Right lobe of liver (tissue), 6 donors: ENCODE measurements at regions not wholly inside any gene's neighbourhood (a gene's known extent, or its start where the extent isn't known, plus 50 kb on each side); places are given as distances from the start of the nearest gene placed in this dataset.

Experiments used
- ATAC-seq, 4 donors: fragments of 200-7000 bp; cut with Tn5 transposase; one replicate each; pipeline ENCODE4 v1.9.1; 2020; ENCODE audit warnings: mild to moderate bottlenecking in 4 of 4, moderate library complexity in 4 of 4
- DNase-seq, 3 donors: peaks; one replicate each; pipeline ENCODE4 v3.0.0-alpha.2; 2020
- H3K27ac ChIP-seq, 3 donors: fragments of 200-600 bp; one replicate each; pipeline ENCODE4 v1.8.0; 2022
- H3K27me3 ChIP-seq, 2 donors: fragments of 200-600 bp; one replicate each; pipeline ENCODE4 v1.8.0; 2022
- H3K36me3 ChIP-seq, 4 donors: fragments of 200-600 bp; sonication (generic) in 1 of 4; one replicate each; pipeline versions ENCODE4 v1.5.1 to v1.8.0; 2017 to 2022; ENCODE audit warnings: control low read depth in 1 of 4
- H3K4me1 ChIP-seq, 4 donors: fragments of 200-600 bp; sonication (generic) in 1 of 4; one replicate each; pipeline versions ENCODE4 v1.5.1 to v1.8.0; 2017 to 2022; ENCODE audit warnings: control low read depth in 1 of 4
- H3K4me3 ChIP-seq, 3 donors: fragments of 200-600 bp; one replicate each; pipeline ENCODE4 v1.8.0; 2022
- H3K9me3 ChIP-seq, 4 donors: fragments of 200-600 bp; sonication (generic) in 1 of 4; one replicate each; pipeline versions ENCODE4 v1.5.1 to v1.8.0; 2017 to 2022; ENCODE audit warnings: control low read depth in 1 of 4
- CTCF ChIP-seq, 4 donors: fragments of 200-600 bp in 3 of 4; fragments of 450-650 bp in 1 of 4; IDR thresholded peaks; one replicate each; pipeline versions ENCODE4 v1.5.1 to v1.8.0; 2016 to 2022; ENCODE audit warnings: antibody characterized with exemption in 4 of 4, mild to moderate bottlenecking in 2 of 4
- POLR2A ChIP-seq: fragments of 450-650 bp; IDR thresholded peaks from one replicate; pipeline ENCODE4 v1.6.1; 2017; ENCODE audit warnings: antibody characterized with exemption, mild to moderate bottlenecking
- WGBS: methylation state at CpG from one replicate; pipeline ENCODE4 v1.1.6; 2018; ENCODE audit warnings: low coverage, low lambda C conversion rate; ENCODE audit not compliant: insufficient coverage; ENCODE audit errors: missing lambda C conversion rate; 5-methylcytosine and 5-hydroxymethylcytosine counted together
- intact Hi-C, 2 donors: fragments of 100-400 bp; cut with DNase I; formaldehyde crosslinking; loops; one replicate each; pipeline versions ENCODE4 v1.11.2 to v1.14.1; 2022
- donor health status: DM: no; HTN: yes; CAD: no.
- donor health status: DM: no; HTN: no; CAD: no.
- donor health status: DM: no; HTN: no; CAD: no.
- donor health status: DM: no; HTN: yes; CAD: no.
- donor health status: DM: no; HTN: yes; CAD: no.

GRCh38 chr9:88596376-88596775 lies 61.4 kb downstream of the NXNL2 start:
- DNase-seq, result no peak
- no peak for ATAC-seq
- no peaks in the 10 kb centered on the region for H3K27me3 ChIP-seq
- TF ChIP-seq CTCF (IDR thresholded peaks at IDR 0.05), result no peak
- TF ChIP-seq POLR2A, result no peak
- H3K9me3 ChIP-seq, result no peaks in the 10 kb centered on the region
- H3K27ac ChIP-seq, result no peak overlapping the region
- H3K4me1 ChIP-seq, result no peaks in the 10 kb centered on the region
- no peaks in the 10 kb centered on the region for H3K36me3 ChIP-seq
- intact Hi-C loops, result no loop called here
- WGBS, result 31% methylated on average over 5 of the region's 5 CpGs
- H3K4me3 ChIP-seq, result no peak overlapping the region

DNA sequence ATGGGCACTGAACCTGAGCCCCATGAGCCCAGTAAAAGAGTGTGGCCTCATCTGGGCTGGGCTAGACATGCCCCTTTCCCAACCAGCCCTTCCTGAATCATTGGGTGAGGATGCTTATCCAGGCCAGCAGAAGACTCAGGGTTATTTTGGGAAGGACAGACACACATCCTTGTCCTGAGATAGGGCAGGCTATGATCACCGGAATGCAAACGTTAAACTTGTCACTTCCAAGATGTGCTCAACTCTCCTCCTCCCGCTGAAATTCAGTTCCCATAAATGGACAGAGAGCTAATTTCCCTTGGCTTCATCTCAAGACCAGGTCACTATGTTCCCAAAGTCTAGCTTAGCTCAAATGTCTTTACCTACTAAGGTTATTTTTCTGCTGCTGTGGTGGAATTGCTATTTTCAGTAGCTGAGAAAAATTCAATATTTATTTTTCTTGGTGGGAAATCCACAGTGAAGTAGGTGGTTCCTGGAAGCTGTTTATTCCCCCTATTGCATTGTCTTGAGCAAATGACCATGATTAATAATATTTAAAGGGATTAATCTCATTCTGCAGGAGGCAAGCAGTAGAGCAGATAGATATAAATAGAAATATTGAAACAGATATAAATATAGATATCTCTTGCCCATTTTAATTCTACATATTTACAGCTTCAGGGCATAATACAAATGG lies 70.0 kb downstream of the NXNL2 start:
- H3K4me1 ChIP-seq, result no peaks in the 10 kb centered on the region
- no peak for ATAC-seq
- H3K9me3 ChIP-seq, result no peaks in the 10 kb centered on the region
- no peak overlapping the region for H3K27ac ChIP-seq
- H3K27me3 ChIP-seq, result no peaks in the 10 kb centered on the region
- H3K36me3 ChIP-seq, result no peaks in the 10 kb centered on the region
- DNase-seq, result no peak
- intact Hi-C loops, result no loop called here
- no peak overlapping the region for H3K4me3 ChIP-seq
- TF ChIP-seq POLR2A (no peak), CTCF (IDR thresholded peaks at IDR 0.05) (no peak)
- WGBS, result 75% methylated on average over 3 of the region's 3 CpGs

- Histone ChIP-seq H3K27me3 (no peaks in the 10 kb centered on the region), H3K4me1 (no peaks in the 10 kb centered on the region), H3K4me3 (no peak overlapping the region), H3K9me3 (no peaks in the 10 kb centered on the region), H3K27ac (no peak overlapping the region), H3K36me3 (no peaks in the 10 kb centered on the region)
- TF ChIP-seq CTCF (IDR thresholded peaks at IDR 0.05) (no peak), POLR2A (no peak)
- ATAC-seq (no peak), DNase-seq (no peak)
- intact Hi-C loops, result no loop called here
- 27% methylated on average over 8 of the region's 8 CpGs for WGBS
Measured at GRCh38 chr9:88605512-88606362, 70.8 kb downstream of the NXNL2 start.

DNA sequence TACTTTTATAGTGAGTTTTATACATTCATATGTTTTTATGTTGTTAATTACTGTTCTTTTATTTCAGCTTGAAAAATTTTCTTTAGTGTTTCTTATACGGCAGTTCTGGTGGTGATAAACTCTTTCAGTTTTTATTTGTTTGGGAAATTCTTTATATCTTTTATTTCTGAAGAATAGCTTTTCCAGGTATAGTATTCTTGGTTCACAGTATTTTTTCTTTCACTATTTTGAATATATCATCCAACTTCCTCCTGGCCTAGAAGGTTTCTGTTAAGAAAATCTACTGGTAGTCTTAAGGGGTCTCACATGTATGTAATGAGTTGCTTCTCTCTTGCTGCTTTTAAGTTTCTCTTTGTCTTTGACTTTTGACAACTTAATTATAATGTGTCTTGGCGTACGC lies 79.4 kb downstream of the NXNL2 start:
- H3K27ac ChIP-seq, result no peak overlapping the region
- intact Hi-C loops, result no loop called here
- 97% methylated on average over 3 of the region's 3 CpGs for WGBS
- peaks cover 0 to 12% (median 2%) of the 10 kb centered on the region in 4 donors for H3K9me3 ChIP-seq
- ATAC-seq (no peak), DNase-seq (no peak)
- TF ChIP-seq CTCF (IDR thresholded peaks at IDR 0.05) (no peak), POLR2A (no peak)
- no peaks in the 10 kb centered on the region for H3K27me3 ChIP-seq
- H3K4me3 ChIP-seq, result no peak overlapping the region
- no peaks in the 10 kb centered on the region for H3K36me3 ChIP-seq
- no peaks in the 10 kb centered on the region for H3K4me1 ChIP-seq
